HEK293 (cell line): ENCODE measurements at regions not wholly inside any gene's neighbourhood (a gene's known extent, or its start where the extent isn't known, plus 50 kb on each side); places are given as distances from the start of the nearest gene placed in this dataset.

ENCODE experiments used
- CTCF ChIA-PET: fragments of 350-600 bp; formaldehyde crosslinking; extraction: SDS; loops from one replicate; lab custom pipeline; 2021; ENCODE audit warnings: antibody characterized with exemption; lab: Yijun Ruan, JAX
- POLR2A ChIA-PET: fragments of 300-600 bp; formaldehyde crosslinking; extraction: SDS; loops from one replicate; lab custom pipeline; 2020; ENCODE audit warnings: antibody characterized with exemption, inconsistent platforms; lab: Yijun Ruan, JAX
- H3K27ac ChIP-seq: fragments of 200-500 bp; sonication (Bioruptor generic); 2 replicates; pipeline ENCODE4 v1.5.1; 2014; ENCODE audit warnings: low read depth, low read length, control low read depth, inconsistent platforms; ENCODE audit errors: extremely low read depth
- H3K36me3 ChIP-seq, 2 experiments: fragments of 200-500 bp in 1 of 2; sonication (Bioruptor generic) in 1 of 2; 1 replicate in 1 of 2; 2 replicates in 1 of 2; pipeline ENCODE4 v1.5.1; 2014 to 2017; ENCODE audit warnings: inconsistent platforms in 2 of 2, low read length in 2 of 2; ENCODE audit not compliant: control insufficient read depth in 2 of 2, insufficient read depth in 1 of 2
- H3K4me1 ChIP-seq: fragments of 200-500 bp; sonication (Bioruptor generic); 2 replicates; pipeline ENCODE4 v1.5.1; 2014; ENCODE audit warnings: mild to moderate bottlenecking, low read length, inconsistent platforms; ENCODE audit not compliant: control insufficient read depth, insufficient read depth
- H3K4me3 ChIP-seq: 2 replicates; pipeline ENCODE4 v1.5.1; 2011; ENCODE audit warnings: low read depth, mild to moderate bottlenecking, control low read depth, low read length, moderate library complexity
- H3K9me3 ChIP-seq: fragments of 200-500 bp; sonication (Bioruptor generic); 2 replicates; pipeline ENCODE4 v1.5.1; 2014; ENCODE audit warnings: low read depth, low read length, inconsistent platforms; ENCODE audit not compliant: control insufficient read depth, insufficient read depth
- ATF2 ChIP-seq: fragments of 450-650 bp; formaldehyde crosslinking; IDR thresholded peaks from 2 replicates; pipeline ENCODE4 v1.5.1; 2016; ENCODE audit warnings: missing biosample characterization, missing genetic modification characterization, low read depth
- BCL6B ChIP-seq: fragments of 450-650 bp; formaldehyde crosslinking; IDR thresholded peaks from 2 replicates; pipeline ENCODE4 v1.5.1; 2017; ENCODE audit warnings: missing biosample characterization, missing genetic modification characterization
- HOXA7 ChIP-seq: sonication (generic); formaldehyde crosslinking; IDR thresholded peaks from 2 replicates; pipeline ENCODE4 v1.8.1; 2022; ENCODE audit warnings: missing genetic modification reagents, borderline replicate concordance
- HOXD13 ChIP-seq: sonication (generic); formaldehyde crosslinking; IDR thresholded peaks from 2 replicates; pipeline ENCODE4 v1.8.0; 2022; ENCODE audit warnings: missing genetic modification reagents, borderline replicate concordance
- INSM2 ChIP-seq: fragments of 450-650 bp; formaldehyde crosslinking; IDR thresholded peaks from 2 replicates; pipeline ENCODE4 v1.5.1; 2016; ENCODE audit warnings: missing biosample characterization, missing genetic modification characterization
- KLF7 ChIP-seq: fragments of 450-650 bp; formaldehyde crosslinking; IDR thresholded peaks from 2 replicates; pipeline ENCODE4 v1.5.1; 2016; ENCODE audit warnings: missing biosample characterization, missing genetic modification characterization, borderline replicate concordance
- PRDM1 ChIP-seq: fragments of 450-650 bp; formaldehyde crosslinking; IDR thresholded peaks from 2 replicates; pipeline ENCODE4; 2016; ENCODE audit warnings: missing biosample characterization, missing genetic modification characterization
- SP2 ChIP-seq: fragments of 450-650 bp; formaldehyde crosslinking; IDR thresholded peaks from 2 replicates; pipeline ENCODE4 v1.5.1; 2016; ENCODE audit warnings: missing biosample characterization, missing genetic modification characterization
- YY2 ChIP-seq: fragments of 450-650 bp; formaldehyde crosslinking; IDR thresholded peaks from 2 replicates; pipeline ENCODE4 v1.5.1; 2016; ENCODE audit warnings: missing biosample characterization, missing genetic modification characterization
- ZBTB1 ChIP-seq: fragments of 450-650 bp; formaldehyde crosslinking; IDR thresholded peaks from 2 replicates; pipeline ENCODE4 v1.5.1; 2016; ENCODE audit warnings: missing biosample characterization, missing genetic modification characterization
- ZBTB44 ChIP-seq: fragments of 450-650 bp; IDR thresholded peaks from 2 replicates; pipeline ENCODE4 v1.5.1; 2018; ENCODE audit warnings: missing biosample characterization, mild to moderate bottlenecking, missing genetic modification characterization
- ZFP69B ChIP-seq: fragments of 450-650 bp; formaldehyde crosslinking; IDR thresholded peaks from 2 replicates; pipeline ENCODE4 v1.5.1; 2016; ENCODE audit warnings: missing biosample characterization, missing genetic modification characterization
- ZNF10 ChIP-seq: fragments of 450-650 bp; formaldehyde crosslinking; IDR thresholded peaks from 2 replicates; pipeline ENCODE4 v1.5.1; 2017; ENCODE audit warnings: missing biosample characterization, missing genetic modification characterization
- ZNF132 ChIP-seq: fragments of 450-650 bp; formaldehyde crosslinking; IDR thresholded peaks from 2 replicates; pipeline ENCODE4 v1.5.1; 2017; ENCODE audit warnings: missing biosample characterization, missing genetic modification characterization, borderline replicate concordance
- ZNF18 ChIP-seq: fragments of 450-650 bp; formaldehyde crosslinking; IDR thresholded peaks from 2 replicates; pipeline ENCODE4 v1.5.1; 2016; ENCODE audit warnings: missing biosample characterization, missing genetic modification characterization
- ZNF2 ChIP-seq: fragments of 450-650 bp; formaldehyde crosslinking; IDR thresholded peaks from 2 replicates; pipeline ENCODE4 v1.5.1; 2016; ENCODE audit warnings: missing biosample characterization, missing genetic modification characterization
- ZNF223 ChIP-seq: fragments of 450-650 bp; formaldehyde crosslinking; IDR thresholded peaks from 2 replicates; pipeline ENCODE4 v1.5.1; 2016; ENCODE audit warnings: missing biosample characterization, missing genetic modification characterization
- ZNF280D ChIP-seq: fragments of 450-650 bp; formaldehyde crosslinking; IDR thresholded peaks from 2 replicates; pipeline ENCODE4 v1.5.1; 2016; ENCODE audit warnings: missing biosample characterization, missing genetic modification characterization
- ZNF426 ChIP-seq: fragments of 450-650 bp; formaldehyde crosslinking; IDR thresholded peaks from 2 replicates; pipeline ENCODE4 v1.5.1; 2017; ENCODE audit warnings: missing biosample characterization, missing genetic modification characterization, mild to moderate bottlenecking, inconsistent platforms, moderate library complexity
- ZNF501 ChIP-seq: fragments of 450-650 bp; formaldehyde crosslinking; IDR thresholded peaks from 2 replicates; pipeline ENCODE4 v1.5.1; 2016; ENCODE audit warnings: missing biosample characterization, missing genetic modification characterization
- ZNF514 ChIP-seq: fragments of 450-650 bp; formaldehyde crosslinking; IDR thresholded peaks from 2 replicates; pipeline ENCODE4 v1.5.1; 2016; ENCODE audit warnings: missing biosample characterization, missing genetic modification characterization
- ZNF555 ChIP-seq: fragments of 450-650 bp; formaldehyde crosslinking; conservative IDR thresholded peaks from 2 replicates; pipeline ENCODE4 v1.5.1; 2017; ENCODE audit warnings: missing biosample characterization, mild to moderate bottlenecking, missing genetic modification characterization, inconsistent platforms
- ZNF670 ChIP-seq: fragments of 450-650 bp; formaldehyde crosslinking; IDR thresholded peaks from 2 replicates; pipeline ENCODE4 v1.5.1; 2016; ENCODE audit warnings: missing biosample characterization, missing genetic modification characterization, low read depth
- ZNF701 ChIP-seq: fragments of 450-650 bp; formaldehyde crosslinking; IDR thresholded peaks from 2 replicates; pipeline ENCODE4 v1.5.1; 2016; ENCODE audit warnings: missing biosample characterization, missing genetic modification characterization
- ZNF768 ChIP-seq: fragments of 450-650 bp; formaldehyde crosslinking; IDR thresholded peaks from 2 replicates; pipeline ENCODE4 v1.5.1; 2018; ENCODE audit warnings: missing biosample characterization, mild to moderate bottlenecking, missing genetic modification characterization
- ZXDB ChIP-seq: fragments of 450-650 bp; formaldehyde crosslinking; IDR thresholded peaks from 2 replicates; pipeline ENCODE4 v1.5.1; 2016; ENCODE audit warnings: missing biosample characterization, missing genetic modification characterization

- TF ChIP-seq ZNF501 (tag by site-specific recombination) (no peak), INSM2 (tag by site-specific recombination) (no peak), ZNF514 (tag by site-specific recombination) (no peak), ZNF426 (tag by site-specific recombination) (no peak), ZNF132 (tag by site-specific recombination) (no peak), ZBTB44 (no peak), PRDM1 (no peak)
Observed at GRCh38 chr7:42590771-42591310, 321.0 kb downstream of the C7orf25 start (continued).

GRCh38 chr7:42588876-42589275 lies 323.0 kb downstream of the C7orf25 start:
- Histone ChIP-seq H3K36me3 (no peaks in the 10 kb centered on the region), H3K27ac (no peak overlapping the region), H3K4me3 (no peak overlapping the region), H3K4me1 (no peaks in the 10 kb centered on the region), H3K9me3 (no peaks in the 10 kb centered on the region)
- POLR2A ChIA-PET, result no interaction called here
- TF ChIP-seq KLF7 (tag by site-specific recombination) (no peak), ZNF280D (tag by site-specific recombination) (no peak), ZXDB (tag by site-specific recombination) (no peak), HOXA7 (no peak), BCL6B (tag by site-specific recombination) (no peak), ZNF768 (tag by site-specific recombination) (no peak), ZNF701 (tag by site-specific recombination) (no peak), HOXD13 (CRISPR knock-in tag) (no peak), ZNF555 (tag by site-specific recombination) (no peak), ZNF670 (no peak), ATF2 (no peak), YY2 (tag by site-specific recombination) (no peak), ZNF2 (tag by site-specific recombination) (no peak), ZBTB1 (no peak), ZNF10 (tag by site-specific recombination) (no peak), ZNF223 (tag by site-specific recombination) (no peak), ZFP69B (tag by site-specific recombination) (no peak), ZNF514 (tag by site-specific recombination) (no peak), ZNF18 (tag by site-specific recombination) (no peak), SP2 (tag by site-specific recombination) (no peak)
- CTCF ChIA-PET, result interaction anchor here (0.7 kb wide), 1 partner anchor 139 kb away, joined by 5 read pairs; no protein-coding TSS in a partner anchor
